WTC11 (cell line): ENCODE measurements at regions not wholly inside any gene's neighbourhood (a gene's known extent, or its start where the extent isn't known, plus 50 kb on each side); places are given as distances from the start of the nearest gene placed in this dataset.

Source experiments
- ATAC-seq: fragments of 200-7000 bp; cut with Tn5 transposase; 2 replicates; pipeline ENCODE4 v1.10.0; 2021; ENCODE audit warnings: mild to moderate bottlenecking, moderate library complexity
- CTCF ChIA-PET: fragments of 300-600 bp; sonication (Branson Sonifier 250); formaldehyde crosslinking; loops from one replicate; lab custom pipeline; 2021; ENCODE audit warnings: antibody characterized with exemption; lab: Charles Lee
- POLR2A ChIA-PET: fragments of 350-600 bp; sonication (Branson Sonifier 250); formaldehyde crosslinking; loops from one replicate; lab custom pipeline; 2021; ENCODE audit warnings: antibody characterized with exemption; lab: Charles Lee
- DNase-seq: peaks from one replicate; pipeline ENCODE4 v3.0.0; 2021; ENCODE audit warnings: low spot score
- H3K27ac Mint-ChIP-seq: 2 replicates; pipeline ENCODE4 v1.8.0; 2021; ENCODE audit warnings: mixed read lengths
- H3K27me3 Mint-ChIP-seq: 2 replicates; pipeline ENCODE4 v1.8.0; 2021; ENCODE audit warnings: low read depth, mild to moderate bottlenecking, moderate library complexity, mixed read lengths
- H3K36me3 Mint-ChIP-seq: 2 replicates; pipeline ENCODE4 v1.8.0; 2021; ENCODE audit warnings: mixed read lengths
- H3K4me1 Mint-ChIP-seq: 2 replicates; pipeline ENCODE4 v1.8.0; 2022; ENCODE audit warnings: mixed read lengths
- H3K4me3 Mint-ChIP-seq: 2 replicates; pipeline ENCODE4 v1.8.0; 2021; ENCODE audit warnings: mild to moderate bottlenecking, moderate library complexity, mixed read lengths
- H3K9me3 Mint-ChIP-seq: 2 replicates; pipeline ENCODE4 v1.8.0; 2021; ENCODE audit warnings: mixed read lengths
- IRF2 ChIP-seq: sonication (generic); formaldehyde crosslinking; IDR thresholded peaks from 2 replicates; pipeline ENCODE4 v1.8.0; 2022; ENCODE audit warnings: low read depth, missing genetic modification reagents, borderline replicate concordance
- NFATC4 ChIP-seq: fragments of 250-450 bp; sonication (Bioruptor Pico); IDR thresholded peaks from 2 replicates; pipeline ENCODE4 v1.9.0; 2021; ENCODE audit warnings: mild to moderate bottlenecking
- NFYB ChIP-seq: sonication (generic); formaldehyde crosslinking; conservative IDR thresholded peaks from 2 replicates; pipeline ENCODE4 v1.8.0; 2022; ENCODE audit warnings: low read depth, missing genetic modification reagents
- NR2C2 ChIP-seq: sonication (generic); formaldehyde crosslinking; IDR thresholded peaks from 2 replicates; pipeline ENCODE4 v1.8.0; 2022; ENCODE audit warnings: mild to moderate bottlenecking, missing genetic modification reagents
- OVOL2 ChIP-seq: fragments of 250-450 bp; sonication (Bioruptor Pico); IDR thresholded peaks from 2 replicates; pipeline ENCODE4 v1.9.0; 2021; ENCODE audit warnings: mild to moderate bottlenecking, borderline replicate concordance
- SMAD3 ChIP-seq: sonication (generic); formaldehyde crosslinking; IDR thresholded peaks from 2 replicates; pipeline ENCODE4 v1.8.0; 2022; ENCODE audit warnings: missing genetic modification reagents, mild to moderate bottlenecking, borderline replicate concordance
- SP1 ChIP-seq: sonication (generic); formaldehyde crosslinking; conservative IDR thresholded peaks from 2 replicates; pipeline ENCODE4 v1.8.1; 2022; ENCODE audit warnings: missing genetic modification reagents
- TEAD4 ChIP-seq: sonication (generic); formaldehyde crosslinking; IDR thresholded peaks from 2 replicates; pipeline ENCODE4 v1.8.0; 2022; ENCODE audit warnings: mild to moderate bottlenecking, missing genetic modification reagents
- ZNF138 ChIP-seq: sonication (generic); formaldehyde crosslinking; conservative IDR thresholded peaks from 2 replicates; pipeline ENCODE4 v1.8.1; 2022; ENCODE audit warnings: mild to moderate bottlenecking, moderate library complexity, missing genetic modification reagents
- ZNF219 ChIP-seq: sonication (generic); formaldehyde crosslinking; IDR thresholded peaks from 2 replicates; pipeline ENCODE4 v1.8.0; 2023; ENCODE audit warnings: missing genetic modification reagents, mild to moderate bottlenecking, borderline replicate concordance
- ZNF232 ChIP-seq: sonication (generic); formaldehyde crosslinking; IDR thresholded peaks from 2 replicates; pipeline ENCODE4 v1.8.0; 2022; ENCODE audit warnings: mild to moderate bottlenecking, missing genetic modification reagents
- ZNF281 ChIP-seq: sonication (generic); formaldehyde crosslinking; IDR thresholded peaks from 2 replicates; pipeline ENCODE4 v1.8.0; 2023; ENCODE audit warnings: mild to moderate bottlenecking, missing genetic modification reagents
- ZNF396 ChIP-seq: fragments of 250-450 bp; sonication (Bioruptor Pico); IDR thresholded peaks from 2 replicates; pipeline ENCODE4 v1.8.0; 2021; ENCODE audit warnings: mild to moderate bottlenecking, moderate library complexity, borderline replicate concordance
- ZSCAN18 ChIP-seq: fragments of 250-450 bp; sonication (Bioruptor Pico); IDR thresholded peaks from 2 replicates; pipeline ENCODE4 v2.1.2; 2022; ENCODE audit warnings: mild to moderate bottlenecking, moderate library complexity
- TF ChIP-seq, protein P1 (sequence below): fragments of 250-450 bp; sonication (Bioruptor Pico); IDR thresholded peaks from 2 replicates; pipeline ENCODE4 v1.9.0; 2021; ENCODE audit warnings: mild to moderate bottlenecking, borderline replicate concordance
- TF ChIP-seq, protein P2 (sequence below): sonication (generic); formaldehyde crosslinking; IDR thresholded peaks from 2 replicates; pipeline ENCODE4 v1.8.0; 2023; ENCODE audit warnings: missing genetic modification reagents

GRCh38 chr10:78455236-78455635 lies 421.6 kb downstream of the RPS24 start:
- DNase-seq (no peak), ATAC-seq (no peak)
- Mint-ChIP-seq H3K9me3 (no peaks in the 10 kb centered on the region), H3K27ac (no peak overlapping the region), H3K36me3 (no peaks in the 10 kb centered on the region), H3K27me3 (no peaks in the 10 kb centered on the region), H3K4me3 (no peak overlapping the region), H3K4me1 (peaks cover 15% of the 10 kb centered on the region)
- POLR2A ChIA-PET: no interaction called here
- CTCF ChIA-PET: no interaction called here
- TF ChIP-seq ZNF281 (CRISPR knock-in tag): no peak
- no peak for TF ChIP-seq NR2C2 (CRISPR knock-in tag)
- TF ChIP-seq, protein P1, sequence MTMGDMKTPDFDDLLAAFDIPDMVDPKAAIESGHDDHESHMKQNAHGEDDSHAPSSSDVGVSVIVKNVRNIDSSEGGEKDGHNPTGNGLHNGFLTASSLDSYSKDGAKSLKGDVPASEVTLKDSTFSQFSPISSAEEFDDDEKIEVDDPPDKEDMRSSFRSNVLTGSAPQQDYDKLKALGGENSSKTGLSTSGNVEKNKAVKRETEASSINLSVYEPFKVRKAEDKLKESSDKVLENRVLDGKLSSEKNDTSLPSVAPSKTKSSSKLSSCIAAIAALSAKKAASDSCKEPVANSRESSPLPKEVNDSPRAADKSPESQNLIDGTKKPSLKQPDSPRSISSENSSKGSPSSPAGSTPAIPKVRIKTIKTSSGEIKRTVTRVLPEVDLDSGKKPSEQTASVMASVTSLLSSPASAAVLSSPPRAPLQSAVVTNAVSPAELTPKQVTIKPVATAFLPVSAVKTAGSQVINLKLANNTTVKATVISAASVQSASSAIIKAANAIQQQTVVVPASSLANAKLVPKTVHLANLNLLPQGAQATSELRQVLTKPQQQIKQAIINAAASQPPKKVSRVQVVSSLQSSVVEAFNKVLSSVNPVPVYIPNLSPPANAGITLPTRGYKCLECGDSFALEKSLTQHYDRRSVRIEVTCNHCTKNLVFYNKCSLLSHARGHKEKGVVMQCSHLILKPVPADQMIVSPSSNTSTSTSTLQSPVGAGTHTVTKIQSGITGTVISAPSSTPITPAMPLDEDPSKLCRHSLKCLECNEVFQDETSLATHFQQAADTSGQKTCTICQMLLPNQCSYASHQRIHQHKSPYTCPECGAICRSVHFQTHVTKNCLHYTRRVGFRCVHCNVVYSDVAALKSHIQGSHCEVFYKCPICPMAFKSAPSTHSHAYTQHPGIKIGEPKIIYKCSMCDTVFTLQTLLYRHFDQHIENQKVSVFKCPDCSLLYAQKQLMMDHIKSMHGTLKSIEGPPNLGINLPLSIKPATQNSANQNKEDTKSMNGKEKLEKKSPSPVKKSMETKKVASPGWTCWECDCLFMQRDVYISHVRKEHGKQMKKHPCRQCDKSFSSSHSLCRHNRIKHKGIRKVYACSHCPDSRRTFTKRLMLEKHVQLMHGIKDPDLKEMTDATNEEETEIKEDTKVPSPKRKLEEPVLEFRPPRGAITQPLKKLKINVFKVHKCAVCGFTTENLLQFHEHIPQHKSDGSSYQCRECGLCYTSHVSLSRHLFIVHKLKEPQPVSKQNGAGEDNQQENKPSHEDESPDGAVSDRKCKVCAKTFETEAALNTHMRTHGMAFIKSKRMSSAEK (CRISPR knock-in tag): no peak
- TF ChIP-seq ZSCAN18: no peak
- TF ChIP-seq SMAD3 (CRISPR knock-in tag): no peak
- TF ChIP-seq NFATC4: no peak
- no peak for TF ChIP-seq ZNF138 (CRISPR knock-in tag)
- TF ChIP-seq TEAD4 (CRISPR knock-in tag): no peak
- TF ChIP-seq, protein P2, sequence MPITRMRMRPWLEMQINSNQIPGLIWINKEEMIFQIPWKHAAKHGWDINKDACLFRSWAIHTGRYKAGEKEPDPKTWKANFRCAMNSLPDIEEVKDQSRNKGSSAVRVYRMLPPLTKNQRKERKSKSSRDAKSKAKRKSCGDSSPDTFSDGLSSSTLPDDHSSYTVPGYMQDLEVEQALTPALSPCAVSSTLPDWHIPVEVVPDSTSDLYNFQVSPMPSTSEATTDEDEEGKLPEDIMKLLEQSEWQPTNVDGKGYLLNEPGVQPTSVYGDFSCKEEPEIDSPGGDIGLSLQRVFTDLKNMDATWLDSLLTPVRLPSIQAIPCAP: no peak
- TF ChIP-seq OVOL2 (CRISPR knock-in tag): no peak
- TF ChIP-seq IRF2 (CRISPR knock-in tag): no peak
- TF ChIP-seq NFYB (CRISPR knock-in tag): no peak

DNA sequence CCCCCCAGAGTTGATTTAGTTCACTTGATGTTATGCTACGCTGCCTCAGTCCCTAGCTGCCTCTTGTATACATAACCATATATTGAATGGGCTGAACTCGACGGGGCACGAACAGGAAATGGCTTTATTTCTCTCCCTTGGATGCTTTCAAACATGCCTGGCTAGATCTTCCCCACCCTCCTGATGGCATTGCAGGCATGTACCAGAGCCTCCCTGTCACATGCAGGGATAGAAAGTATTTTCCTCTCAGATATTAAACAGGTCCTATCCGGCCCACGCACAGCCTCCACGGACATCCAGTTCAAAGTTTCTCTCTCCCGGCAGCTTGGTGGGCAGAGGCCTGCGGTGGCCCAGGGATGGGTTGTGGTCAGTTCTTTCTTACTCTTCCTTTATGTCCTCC lies 422.1 kb downstream of the RPS24 start:
- H3K27ac Mint-ChIP-seq: no peak overlapping the region
- no peak overlapping the region for H3K4me3 Mint-ChIP-seq
- CTCF ChIA-PET: no interaction called here
- TF ChIP-seq ZNF232: no peak
- no peak for TF ChIP-seq ZNF219 (CRISPR knock-in tag)
- TF ChIP-seq SP1: no peak
- no peak for TF ChIP-seq ZSCAN18
- no peak for TF ChIP-seq ZNF396
- TF ChIP-seq, all 79 proteins: peak for 0
- no peaks in the 10 kb centered on the region for H3K9me3 Mint-ChIP-seq
- no peak for ATAC-seq
- POLR2A ChIA-PET: no interaction called here
- DNase-seq: no peak
- H3K36me3 Mint-ChIP-seq: no peaks in the 10 kb centered on the region
- peaks cover 11% of the 10 kb centered on the region for H3K4me1 Mint-ChIP-seq
- no peaks in the 10 kb centered on the region for H3K27me3 Mint-ChIP-seq
